Liver (tissue), 8 donors: ENCODE measurements at regions not wholly inside any gene's neighbourhood (a gene's known extent, or its start where the extent isn't known, plus 50 kb on each side); places are given as distances from the start of the nearest gene placed in this dataset.

ENCODE experiments used
- DNase-seq: peaks from one replicate; pipeline ENCODE4 v3.0.0-alpha.2; 2017; ENCODE audit warnings: low spot score
- H3K27ac ChIP-seq, 2 donors: one replicate each; pipeline ENCODE4 v1.7.0; 2013; ENCODE audit warnings: inconsistent platforms in 2 of 2, low read length in 2 of 2, control low read depth in 1 of 2, low read depth in 1 of 2, mild to moderate bottlenecking in 1 of 2
- H3K27me3 ChIP-seq, 4 donors: one replicate each; pipeline versions ENCODE4 v1.6.1 to v1.7.0; 2013; ENCODE audit warnings: low read length in 3 of 4, inconsistent platforms in 1 of 4, mild to moderate bottlenecking in 1 of 4, moderate library complexity in 1 of 4; ENCODE audit not compliant: control insufficient read depth in 4 of 4, insufficient read depth in 4 of 4
- H3K36me3 ChIP-seq, 4 donors: one replicate each; pipeline versions ENCODE4 v1.6.1 to v1.7.0; 2013; ENCODE audit warnings: low read length in 3 of 4, mild to moderate bottlenecking in 3 of 4, low read depth in 1 of 4, moderate library complexity in 1 of 4; ENCODE audit not compliant: control insufficient read depth in 4 of 4, insufficient read depth in 3 of 4
- H3K4me1 ChIP-seq, 4 donors: one replicate each; pipeline versions ENCODE4 v1.6.1 to v1.7.0; 2013; ENCODE audit warnings: low read length in 3 of 4, mild to moderate bottlenecking in 3 of 4, moderate library complexity in 1 of 4; ENCODE audit not compliant: control insufficient read depth in 4 of 4, insufficient read depth in 4 of 4
- H3K4me3 ChIP-seq, 3 donors: one replicate each; pipeline versions ENCODE4 v1.6.1 to v1.7.0; 2013; ENCODE audit warnings: low read length in 3 of 3, control low read depth in 1 of 3, low read depth in 1 of 3, mild to moderate bottlenecking in 1 of 3
- H3K9ac ChIP-seq, 2 donors: one replicate each; pipeline ENCODE4 v1.7.0; 2013; ENCODE audit warnings: low read length in 2 of 2, mild to moderate bottlenecking in 2 of 2, moderate library complexity in 2 of 2, control low read depth in 1 of 2, low read depth in 1 of 2
- H3K9me3 ChIP-seq, 4 donors: one replicate each; pipeline versions ENCODE4 v1.6.1 to v1.7.0; 2013; ENCODE audit warnings: low read length in 3 of 4; ENCODE audit not compliant: control insufficient read depth in 4 of 4
- CTCF ChIP-seq: fragments of 150-350 bp; IDR thresholded peaks from 2 replicates; pipeline ENCODE4 v1.5.1; 2017; ENCODE audit warnings: improper control_type of control experiment, low read depth, low read length; ENCODE audit not compliant: missing input control
- EGR1 ChIP-seq, 2 donors: IDR thresholded peaks; 2 replicates each; pipeline ENCODE4 v1.6.1; 2016 to 2018; ENCODE audit warnings: antibody characterized with exemption in 2 of 2, low read depth in 2 of 2
- FOXA1 ChIP-seq: IDR thresholded peaks from 2 replicates; pipeline ENCODE4 v1.6.1; 2016; ENCODE audit warnings: antibody characterized with exemption
- FOXA2 ChIP-seq: IDR thresholded peaks from 2 replicates; pipeline ENCODE4 v1.6.1; 2016; ENCODE audit warnings: antibody characterized with exemption
- GABPA ChIP-seq, 2 donors: IDR thresholded peaks in 1 of 2; conservative IDR thresholded peaks in 1 of 2; 2 replicates each; pipeline ENCODE4 v1.6.1; 2016; ENCODE audit warnings: antibody characterized with exemption in 2 of 2, mild to moderate bottlenecking in 1 of 2, moderate library complexity in 1 of 2
- HNF4A ChIP-seq, 2 donors: conservative IDR thresholded peaks; 2 replicates each; pipeline ENCODE4 v1.6.1; 2016; ENCODE audit warnings: antibody characterized with exemption in 2 of 2, mild to moderate bottlenecking in 2 of 2
- HNF4G ChIP-seq: IDR thresholded peaks from 2 replicates; pipeline ENCODE4 v1.6.1; 2016; ENCODE audit warnings: antibody characterized with exemption
- JUND ChIP-seq, 2 donors: IDR thresholded peaks; 2 replicates each; pipeline ENCODE4 v1.6.1; 2016; ENCODE audit warnings: antibody characterized with exemption in 2 of 2
- NR2F2 ChIP-seq: IDR thresholded peaks from 2 replicates; pipeline ENCODE4 v1.6.1; 2016; ENCODE audit warnings: antibody characterized with exemption
- RAD21 ChIP-seq, 2 donors: IDR thresholded peaks; 2 replicates each; pipeline ENCODE4 v1.6.1; 2016; ENCODE audit warnings: antibody characterized with exemption in 2 of 2, mild to moderate bottlenecking in 2 of 2
- RXRA ChIP-seq, 2 donors: IDR thresholded peaks; 2 replicates each; pipeline ENCODE4 v1.6.1; 2017 to 2018; ENCODE audit warnings: antibody characterized with exemption in 2 of 2, mild to moderate bottlenecking in 1 of 2
- SP1 ChIP-seq: IDR thresholded peaks from 2 replicates; pipeline ENCODE4 v1.6.1; 2018; ENCODE audit warnings: antibody characterized with exemption, mild to moderate bottlenecking
- TAF1 ChIP-seq: conservative IDR thresholded peaks from 2 replicates; pipeline ENCODE4 v1.6.1; 2016; ENCODE audit warnings: antibody characterized with exemption, mild to moderate bottlenecking
- YY1 ChIP-seq: IDR thresholded peaks from 2 replicates; pipeline ENCODE4 v1.6.1; 2016; ENCODE audit warnings: antibody characterized with exemption, mild to moderate bottlenecking
- WGBS: extraction: QIAGEN DNeasy Blood & Tissue Kit; methylation state at CpG from one replicate; pipeline ENCODE4 v1.1.7; 2013; 5-methylcytosine and 5-hydroxymethylcytosine counted together
- TF ChIP-seq, protein P1 (sequence below): IDR thresholded peaks from 2 replicates; pipeline ENCODE4 v1.6.1; 2016; ENCODE audit warnings: antibody characterized with exemption
- TF ChIP-seq, protein P2 (sequence below): IDR thresholded peaks from 2 replicates; pipeline ENCODE4 v1.6.1; 2016; ENCODE audit warnings: antibody characterized with exemption, mild to moderate bottlenecking
- TF ChIP-seq, protein P3 (sequence below): IDR thresholded peaks from 2 replicates; pipeline ENCODE4 v1.6.1; 2016; ENCODE audit warnings: antibody characterized with exemption
- TF ChIP-seq, protein P4 (sequence below): IDR thresholded peaks from 2 replicates; pipeline ENCODE4 v1.6.1; 2016; ENCODE audit warnings: antibody characterized with exemption
- donor health status: healthy.
- donor health status: healthy.
- donor health status: healthy.
- donor health status: healthy.
- donor health status: healthy.

DNA sequence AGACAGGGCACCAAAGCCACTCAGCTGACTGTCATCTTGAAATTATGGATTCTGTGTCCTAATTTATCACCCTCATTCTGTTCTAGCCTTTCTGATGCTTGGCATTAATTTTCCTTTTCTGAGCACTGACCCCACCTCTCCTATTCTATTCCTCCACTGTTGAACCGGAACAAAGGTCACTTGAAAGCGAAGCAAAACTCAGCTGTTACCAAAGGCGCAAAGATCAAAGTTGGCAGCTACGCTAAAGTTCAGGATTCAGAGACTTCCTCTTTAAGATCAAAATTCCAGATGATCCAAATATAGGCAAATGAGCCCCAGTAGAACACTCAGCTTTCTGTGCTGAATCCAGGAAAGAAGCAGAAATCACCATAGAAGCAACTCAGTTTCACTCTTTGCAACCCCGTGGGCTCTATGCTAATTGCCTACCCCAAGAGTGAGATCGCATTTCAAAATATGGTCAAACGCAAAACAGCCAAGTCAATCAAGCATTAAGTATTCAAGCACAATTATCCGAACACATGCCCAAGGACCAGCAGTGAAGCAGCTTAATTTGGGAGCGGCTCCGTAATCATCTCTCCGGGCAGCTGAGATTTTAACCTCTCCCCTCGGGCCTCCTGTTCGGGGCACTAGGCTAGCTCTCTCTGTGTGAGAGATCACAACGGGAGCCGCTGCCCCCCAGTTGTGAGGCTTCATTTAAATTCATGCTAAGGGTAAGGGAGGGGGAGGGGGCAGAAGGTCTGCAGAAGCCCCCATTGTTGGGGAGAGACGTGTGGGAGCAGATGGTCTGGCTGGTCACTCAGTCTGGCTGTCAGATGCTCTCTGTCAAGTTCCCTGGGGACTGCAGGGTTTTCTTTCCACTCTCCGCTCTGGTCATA, 288.6 kb downstream of the ELAVL2 start:
- Histone ChIP-seq H3K27me3 (no peaks in the 10 kb centered on the region), H3K36me3 (no peaks in the 10 kb centered on the region), H3K4me3 (peak overlapping the region; percentile 33 to 72 (median 45)), H3K27ac (no peak overlapping the region), H3K9ac (no peak overlapping the region), H3K9me3 (no peaks in the 10 kb centered on the region), H3K4me1 (peaks cover 0 to 12% (median 3%) of the 10 kb centered on the region in 4 donors)
- TF ChIP-seq HNF4G: peak; percentile 28
- TF ChIP-seq RXRA (IDR thresholded peaks at IDR 0.05): peak; percentile 53 to 62
- peak; percentile 80 to 84 for TF ChIP-seq HNF4A (conservative IDR thresholded peaks at IDR 0.05)
- TF ChIP-seq, protein P1, sequence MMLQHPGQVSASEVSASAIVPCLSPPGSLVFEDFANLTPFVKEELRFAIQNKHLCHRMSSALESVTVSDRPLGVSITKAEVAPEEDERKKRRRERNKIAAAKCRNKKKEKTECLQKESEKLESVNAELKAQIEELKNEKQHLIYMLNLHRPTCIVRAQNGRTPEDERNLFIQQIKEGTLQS: no peak
- TF ChIP-seq, protein P2, sequence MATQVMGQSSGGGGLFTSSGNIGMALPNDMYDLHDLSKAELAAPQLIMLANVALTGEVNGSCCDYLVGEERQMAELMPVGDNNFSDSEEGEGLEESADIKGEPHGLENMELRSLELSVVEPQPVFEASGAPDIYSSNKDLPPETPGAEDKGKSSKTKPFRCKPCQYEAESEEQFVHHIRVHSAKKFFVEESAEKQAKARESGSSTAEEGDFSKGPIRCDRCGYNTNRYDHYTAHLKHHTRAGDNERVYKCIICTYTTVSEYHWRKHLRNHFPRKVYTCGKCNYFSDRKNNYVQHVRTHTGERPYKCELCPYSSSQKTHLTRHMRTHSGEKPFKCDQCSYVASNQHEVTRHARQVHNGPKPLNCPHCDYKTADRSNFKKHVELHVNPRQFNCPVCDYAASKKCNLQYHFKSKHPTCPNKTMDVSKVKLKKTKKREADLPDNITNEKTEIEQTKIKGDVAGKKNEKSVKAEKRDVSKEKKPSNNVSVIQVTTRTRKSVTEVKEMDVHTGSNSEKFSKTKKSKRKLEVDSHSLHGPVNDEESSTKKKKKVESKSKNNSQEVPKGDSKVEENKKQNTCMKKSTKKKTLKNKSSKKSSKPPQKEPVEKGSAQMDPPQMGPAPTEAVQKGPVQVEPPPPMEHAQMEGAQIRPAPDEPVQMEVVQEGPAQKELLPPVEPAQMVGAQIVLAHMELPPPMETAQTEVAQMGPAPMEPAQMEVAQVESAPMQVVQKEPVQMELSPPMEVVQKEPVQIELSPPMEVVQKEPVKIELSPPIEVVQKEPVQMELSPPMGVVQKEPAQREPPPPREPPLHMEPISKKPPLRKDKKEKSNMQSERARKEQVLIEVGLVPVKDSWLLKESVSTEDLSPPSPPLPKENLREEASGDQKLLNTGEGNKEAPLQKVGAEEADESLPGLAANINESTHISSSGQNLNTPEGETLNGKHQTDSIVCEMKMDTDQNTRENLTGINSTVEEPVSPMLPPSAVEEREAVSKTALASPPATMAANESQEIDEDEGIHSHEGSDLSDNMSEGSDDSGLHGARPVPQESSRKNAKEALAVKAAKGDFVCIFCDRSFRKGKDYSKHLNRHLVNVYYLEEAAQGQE: no peak
- DNase-seq: no peak
- WGBS: 17% methylated on average over 17 of the region's 17 CpGs

- 69% methylated on average over 12 of the region's 12 CpGs for WGBS
- H3K36me3 ChIP-seq: no peaks in the 10 kb centered on the region
- DNase-seq: no peak
- no peak for TF ChIP-seq FOXA2
- no peak for TF ChIP-seq JUND (IDR thresholded peaks at IDR 0.05)
- TF ChIP-seq SP1: no peak
- TF ChIP-seq CTCF: no peak
- TF ChIP-seq FOXA1: no peak
- TF ChIP-seq, protein P2: no peak
- TF ChIP-seq, protein P3, sequence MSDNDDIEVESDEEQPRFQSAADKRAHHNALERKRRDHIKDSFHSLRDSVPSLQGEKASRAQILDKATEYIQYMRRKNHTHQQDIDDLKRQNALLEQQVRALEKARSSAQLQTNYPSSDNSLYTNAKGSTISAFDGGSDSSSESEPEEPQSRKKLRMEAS: no peak
- no peak for TF ChIP-seq RAD21 (IDR thresholded peaks at IDR 0.05)
- no peak for TF ChIP-seq HNF4G
- TF ChIP-seq RXRA (IDR thresholded peaks at IDR 0.05): no peak
- TF ChIP-seq, protein P4, sequence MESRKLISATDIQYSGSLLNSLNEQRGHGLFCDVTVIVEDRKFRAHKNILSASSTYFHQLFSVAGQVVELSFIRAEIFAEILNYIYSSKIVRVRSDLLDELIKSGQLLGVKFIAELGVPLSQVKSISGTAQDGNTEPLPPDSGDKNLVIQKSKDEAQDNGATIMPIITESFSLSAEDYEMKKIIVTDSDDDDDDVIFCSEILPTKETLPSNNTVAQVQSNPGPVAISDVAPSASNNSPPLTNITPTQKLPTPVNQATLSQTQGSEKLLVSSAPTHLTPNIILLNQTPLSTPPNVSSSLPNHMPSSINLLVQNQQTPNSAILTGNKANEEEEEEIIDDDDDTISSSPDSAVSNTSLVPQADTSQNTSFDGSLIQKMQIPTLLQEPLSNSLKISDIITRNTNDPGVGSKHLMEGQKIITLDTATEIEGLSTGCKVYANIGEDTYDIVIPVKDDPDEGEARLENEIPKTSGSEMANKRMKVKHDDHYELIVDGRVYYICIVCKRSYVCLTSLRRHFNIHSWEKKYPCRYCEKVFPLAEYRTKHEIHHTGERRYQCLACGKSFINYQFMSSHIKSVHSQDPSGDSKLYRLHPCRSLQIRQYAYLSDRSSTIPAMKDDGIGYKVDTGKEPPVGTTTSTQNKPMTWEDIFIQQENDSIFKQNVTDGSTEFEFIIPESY: no peak
- no peak for TF ChIP-seq EGR1 (IDR thresholded peaks at IDR 0.05; ENCODE audit: low read depth in 2 of 2)
- TF ChIP-seq TAF1: no peak
- no peak for TF ChIP-seq GABPA (IDR thresholded peaks at IDR 0.05 in 1 of 2, conservative IDR thresholded peaks at IDR 0.05 in 1 of 2)
- no peak for TF ChIP-seq HNF4A (conservative IDR thresholded peaks at IDR 0.05)
- TF ChIP-seq NR2F2: no peak
- TF ChIP-seq YY1: no peak
- TF ChIP-seq, protein P1: no peak
- H3K4me3 ChIP-seq: no peak overlapping the region
- no peaks in the 10 kb centered on the region for H3K27me3 ChIP-seq
- no peaks in the 10 kb centered on the region for H3K9me3 ChIP-seq
- H3K4me1 ChIP-seq: peaks cover 0 to 12% (median 3%) of the 10 kb centered on the region in 4 donors
- H3K27ac ChIP-seq: no peak overlapping the region
- no peak overlapping the region for H3K9ac ChIP-seq
These were observed 288.0 kb downstream of the ELAVL2 start for GRCh38 chr9:23538067-23538402.
